Kidney (tissue), 13 donors: ENCODE measurements at regions not wholly inside any gene's neighbourhood (a gene's known extent, or its start where the extent isn't known, plus 50 kb on each side); places are given as distances from the start of the nearest gene placed in this dataset.

Experiments
- DNase-seq, 5 donors: peaks; one replicate each; pipeline ENCODE4 v3.0.0-alpha.2; 2013 to 2020
- FAIRE-seq: peaks from 2 replicates; lab custom pipeline; 2012; peaks lifted over from hg19 to GRCh38; lab: Jason Lieb, UNC
- H3K27ac ChIP-seq, 2 donors: one replicate each; pipeline ENCODE4 v1.7.0; 2013; ENCODE audit warnings: low read depth in 2 of 2, low read length in 2 of 2, inconsistent platforms in 1 of 2
- H3K27me3 ChIP-seq: one replicate; pipeline ENCODE4 v1.7.1; 2013; ENCODE audit warnings: low read length, inconsistent platforms; ENCODE audit not compliant: control insufficient read depth, insufficient read depth
- H3K36me3 ChIP-seq, 3 donors: one replicate each; pipeline versions ENCODE4 v1.7.0 to v1.7.1; 2013; ENCODE audit warnings: low read length in 3 of 3, control low read depth in 1 of 3, inconsistent platforms in 1 of 3; ENCODE audit not compliant: insufficient read depth in 3 of 3, control insufficient read depth in 2 of 3
- H3K4me1 ChIP-seq, 3 donors: one replicate each; pipeline versions ENCODE4 v1.7.0 to v1.7.1; 2013; ENCODE audit warnings: low read length in 3 of 3, inconsistent platforms in 1 of 3, low read depth in 1 of 3; ENCODE audit not compliant: control insufficient read depth in 2 of 3, insufficient read depth in 2 of 3
- H3K4me3 ChIP-seq, 3 donors: one replicate each; pipeline versions ENCODE4 v1.7.0 to v1.8.1; 2013; ENCODE audit warnings: low read length in 3 of 3, control low read depth in 1 of 3, inconsistent platforms in 1 of 3
- H3K9ac ChIP-seq, 3 donors: one replicate each; pipeline versions ENCODE4 v1.7.0 to v1.7.1; 2013; ENCODE audit warnings: low read length in 3 of 3, control low read depth in 1 of 3, inconsistent platforms in 1 of 3
- H3K9me3 ChIP-seq, 3 donors: one replicate each; pipeline versions ENCODE4 v1.7.0 to v1.7.1; 2013; ENCODE audit warnings: low read length in 3 of 3, control low read depth in 1 of 3, inconsistent platforms in 1 of 3; ENCODE audit not compliant: control insufficient read depth in 2 of 3, insufficient read depth in 1 of 3
- intact Hi-C: fragments of 100-400 bp; cut with DNase I; formaldehyde crosslinking; loops from one replicate; pipeline ENCODE4 v1.11.1; 2022
- TF ChIP-seq, protein P1 (sequence below): IDR thresholded peaks from 3 replicates; pipeline ENCODE4 v1.5.1; 2012; ENCODE audit warnings: mild to moderate bottlenecking, moderate library complexity, borderline replicate concordance; ENCODE audit not compliant: insufficient read depth; ENCODE audit errors: extremely low read depth
- donor health status: control.
- donor health status: control.
- donor health status: control.
- donor health status: control.
- donor health status: control.
- donor health status: DM: yes; HTN: yes; CAD: no.
- donor health status: Normal renal cell carcinoma (clear cell type).

DNA sequence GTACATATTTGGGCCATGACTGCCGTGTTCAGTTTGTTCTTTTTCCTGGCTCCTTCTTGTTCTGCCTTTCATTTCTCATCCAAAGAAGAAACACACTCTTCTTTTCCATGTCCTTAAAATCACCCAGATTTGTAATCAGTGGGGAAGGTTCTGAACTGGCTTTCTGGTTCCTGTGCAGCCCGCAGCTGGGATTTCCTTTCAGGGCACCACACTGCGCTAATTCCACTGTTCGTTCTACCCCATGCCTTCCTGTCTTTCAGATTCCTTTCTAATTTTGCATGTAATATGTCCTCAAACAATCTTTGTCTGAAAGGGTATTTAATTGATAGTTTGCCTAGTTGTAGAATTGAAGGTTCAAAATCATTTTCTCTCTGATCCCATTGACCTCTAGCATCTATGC, 94.1 kb downstream of the HS1BP3 start:
- no peaks in the 10 kb centered on the region for H3K9me3 ChIP-seq
- TF ChIP-seq, protein P1, sequence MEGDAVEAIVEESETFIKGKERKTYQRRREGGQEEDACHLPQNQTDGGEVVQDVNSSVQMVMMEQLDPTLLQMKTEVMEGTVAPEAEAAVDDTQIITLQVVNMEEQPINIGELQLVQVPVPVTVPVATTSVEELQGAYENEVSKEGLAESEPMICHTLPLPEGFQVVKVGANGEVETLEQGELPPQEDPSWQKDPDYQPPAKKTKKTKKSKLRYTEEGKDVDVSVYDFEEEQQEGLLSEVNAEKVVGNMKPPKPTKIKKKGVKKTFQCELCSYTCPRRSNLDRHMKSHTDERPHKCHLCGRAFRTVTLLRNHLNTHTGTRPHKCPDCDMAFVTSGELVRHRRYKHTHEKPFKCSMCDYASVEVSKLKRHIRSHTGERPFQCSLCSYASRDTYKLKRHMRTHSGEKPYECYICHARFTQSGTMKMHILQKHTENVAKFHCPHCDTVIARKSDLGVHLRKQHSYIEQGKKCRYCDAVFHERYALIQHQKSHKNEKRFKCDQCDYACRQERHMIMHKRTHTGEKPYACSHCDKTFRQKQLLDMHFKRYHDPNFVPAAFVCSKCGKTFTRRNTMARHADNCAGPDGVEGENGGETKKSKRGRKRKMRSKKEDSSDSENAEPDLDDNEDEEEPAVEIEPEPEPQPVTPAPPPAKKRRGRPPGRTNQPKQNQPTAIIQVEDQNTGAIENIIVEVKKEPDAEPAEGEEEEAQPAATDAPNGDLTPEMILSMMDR = no peak
- DNase-seq = no peak
- H3K36me3 ChIP-seq = no peaks in the 10 kb centered on the region
- no peak overlapping the region for H3K9ac ChIP-seq
- no peak overlapping the region for H3K4me3 ChIP-seq
- intact Hi-C loops = no loop called here
- H3K27me3 ChIP-seq = no peaks in the 10 kb centered on the region
- FAIRE-seq = no peak
- peaks cover 0 to 2% (median 0%) of the 10 kb centered on the region in 3 donors for H3K4me1 ChIP-seq
- no peak overlapping the region for H3K27ac ChIP-seq

DNA sequence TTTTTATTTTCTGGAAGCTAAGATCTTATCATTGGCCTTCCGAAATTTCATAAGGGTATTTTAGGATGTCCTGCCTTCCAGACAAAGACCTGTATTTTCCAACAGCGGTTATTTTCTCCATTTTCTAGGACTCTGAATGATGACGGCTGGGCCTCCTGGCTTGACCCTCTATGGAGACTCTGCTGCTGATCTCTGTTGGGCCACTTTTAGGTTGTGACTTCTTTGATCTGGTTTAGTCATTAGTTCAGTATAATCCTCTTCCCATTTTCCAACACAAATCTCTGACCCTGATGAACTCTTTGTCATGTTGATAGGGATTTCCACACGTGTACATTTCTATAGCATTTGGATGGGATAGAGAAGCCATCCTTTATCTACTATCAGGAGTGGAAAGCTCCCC, 93.7 kb downstream of the HS1BP3 start:
- DNase-seq = no peak
- TF ChIP-seq, protein P1 = no peak
- intact Hi-C loops = no loop called here
- Histone ChIP-seq H3K27me3 (no peaks in the 10 kb centered on the region), H3K36me3 (no peaks in the 10 kb centered on the region), H3K27ac (no peak overlapping the region), H3K4me1 (no peaks in the 10 kb centered on the region), H3K9ac (no peak overlapping the region), H3K9me3 (no peaks in the 10 kb centered on the region), H3K4me3 (no peak overlapping the region)
- no peak for FAIRE-seq

DNA sequence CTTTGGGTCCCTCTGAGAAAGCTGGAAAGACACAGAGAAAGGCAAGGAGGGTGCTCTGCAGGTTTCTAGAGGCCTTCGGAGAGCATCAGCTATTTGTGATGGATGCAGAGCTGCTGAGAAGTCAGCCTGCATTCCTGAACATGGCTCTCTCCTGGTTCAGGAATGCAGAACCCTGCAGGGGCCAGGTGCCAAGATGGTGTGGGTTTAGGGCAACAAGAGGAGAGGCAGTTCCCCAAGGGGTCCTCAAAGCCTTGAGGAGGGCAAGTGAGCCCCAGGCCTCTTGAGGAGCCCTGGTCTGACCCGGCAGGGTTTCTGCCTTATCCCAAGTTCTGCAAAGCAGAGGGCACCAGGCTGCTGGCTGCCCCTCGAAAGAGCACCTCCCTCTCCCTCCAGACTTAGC, 93.3 kb downstream of the HS1BP3 start:
- H3K27ac ChIP-seq = no peak overlapping the region
- no peak overlapping the region for H3K4me3 ChIP-seq
- TF ChIP-seq, protein P1 = no peak
- no peaks in the 10 kb centered on the region for H3K4me1 ChIP-seq
- H3K9me3 ChIP-seq = no peaks in the 10 kb centered on the region
- no peaks in the 10 kb centered on the region for H3K27me3 ChIP-seq
- intact Hi-C loops = no loop called here
- H3K36me3 ChIP-seq = no peaks in the 10 kb centered on the region
- H3K9ac ChIP-seq = no peak overlapping the region
- DNase-seq (no peak), FAIRE-seq (no peak)
